Transverse colon (tissue), 4 donors: ENCODE measurements at regions not wholly inside any gene's neighbourhood (a gene's known extent, or its start where the extent isn't known, plus 50 kb on each side); places are given as distances from the start of the nearest gene placed in this dataset.

Source experiments
- DNase-seq: peaks from one replicate; pipeline ENCODE4 v3.0.0-alpha.2; 2019
- H3K27ac ChIP-seq, 4 donors: fragments of 200-600 bp; sonication (generic); 2 replicates each; pipeline ENCODE4 v1.5.1; 2016 to 2018; ENCODE audit warnings: inconsistent platforms in 4 of 4
- H3K27me3 ChIP-seq: fragments of 200-600 bp; sonication (generic); 2 replicates; pipeline ENCODE4 v1.5.1; 2017; ENCODE audit warnings: inconsistent platforms
- H3K36me3 ChIP-seq, 4 donors: fragments of 200-600 bp; sonication (generic); 2 replicates each; pipeline ENCODE4 v1.5.1; 2017 to 2019; ENCODE audit warnings: inconsistent platforms in 4 of 4
- H3K4me1 ChIP-seq, 4 donors: fragments of 200-600 bp; sonication (generic); 2 replicates each; pipeline ENCODE4 v1.5.1; 2017 to 2020; ENCODE audit warnings: inconsistent platforms in 4 of 4
- H3K4me3 ChIP-seq, 4 donors: fragments of 200-600 bp; sonication (generic); 1 replicate in 1 of 4; 2 replicates in 3 of 4; pipeline versions ENCODE4 v1.5.1 to v1.6.1; 2017 to 2019; ENCODE audit warnings: inconsistent platforms in 4 of 4
- H3K9me3 ChIP-seq, 2 donors: fragments of 200-600 bp; sonication (generic); 2 replicates each; pipeline ENCODE4 v1.5.1; 2017 to 2019; ENCODE audit warnings: inconsistent platforms in 2 of 2
- EP300 ChIP-seq: sonication (generic); formaldehyde crosslinking; IDR thresholded peaks from one replicate; pipeline ENCODE4 v1.6.1; 2017; ENCODE audit warnings: antibody characterized with exemption, low read depth
- POLR2A ChIP-seq: fragments of 450-650 bp; IDR thresholded peaks from one replicate; pipeline ENCODE4 v1.6.1; 2016; ENCODE audit warnings: antibody characterized with exemption, mild to moderate bottlenecking, moderate library complexity
- POLR2AphosphoS5 ChIP-seq, 3 donors: sonication (generic); formaldehyde crosslinking; IDR thresholded peaks; one replicate each; pipeline ENCODE4 v1.6.1; 2016; ENCODE audit warnings: antibody characterized with exemption in 3 of 3
- WGBS, 2 donors: methylation state at CpG; one replicate each; pipeline ENCODE4 v1.1.5; 2018; ENCODE audit warnings: low coverage in 1 of 2; 5-methylcytosine and 5-hydroxymethylcytosine counted together
- in situ Hi-C, 4 donors: fragments of 200-750 bp; cut with MboI; loops; one replicate each; pipeline versions ENCODE4 v1.15.0 to v1.15.1; 2017; ENCODE audit warnings: low sequenced_read_pairs in 3 of 4, low pct_ligation_motif_present in 1 of 4, low pct_unique_long_range_greater_than_20kb in 1 of 4
- intact Hi-C: fragments of 100-400 bp; cut with DNase I; formaldehyde crosslinking; loops from one replicate; pipeline ENCODE4 v1.15.1; 2023; ENCODE audit warnings: low total_unique reads
- TF ChIP-seq, protein P1 (sequence below), 5 experiments: fragments of 200-600 bp in 3 of 5; fragments of 450-650 bp in 2 of 5; sonication (generic) in 3 of 5; IDR thresholded peaks; 1 replicate in 2 of 5; 2 replicates in 3 of 5; pipeline ENCODE4 v1.5.1; 2016 to 2017; ENCODE audit warnings: antibody characterized with exemption in 5 of 5, inconsistent platforms in 3 of 5, mild to moderate bottlenecking in 2 of 5, moderate library complexity in 1 of 5

DNA sequence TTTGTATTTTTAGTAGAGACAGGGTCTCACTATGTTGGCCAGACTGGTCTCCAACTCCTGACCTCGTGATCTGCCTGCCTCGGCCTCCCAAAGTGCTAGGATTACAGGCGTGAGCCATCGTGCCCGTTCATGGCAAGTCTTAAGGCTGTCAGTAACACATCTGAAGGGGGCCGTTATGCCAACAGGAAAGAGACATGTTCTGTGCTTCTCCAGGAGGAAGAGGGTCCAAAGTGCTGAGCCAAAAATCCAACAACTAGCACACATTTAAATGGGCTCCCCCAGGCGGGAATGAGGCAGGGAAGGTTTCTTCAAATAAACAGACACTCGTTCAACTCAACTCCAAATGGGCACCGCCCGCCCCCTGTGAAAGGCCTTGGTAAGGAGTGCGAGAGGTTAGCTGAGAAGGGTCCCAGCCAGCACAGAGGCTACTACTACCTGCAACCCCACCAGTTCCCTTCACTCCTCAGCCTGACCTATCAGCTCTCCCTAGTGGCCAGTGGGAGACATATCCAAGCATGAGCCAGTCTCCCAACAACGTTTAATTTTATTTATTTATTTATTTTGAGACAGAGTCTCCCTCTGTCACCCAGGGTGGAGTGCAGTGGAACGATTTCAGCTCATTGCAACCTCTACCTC lies 84.1 kb upstream of the DMRT1 start:
- in situ Hi-C loops: loop anchor here in 1 of 4 donors (5.0 kb wide), 1 partner anchor 145 kb away; no protein-coding TSS in a partner anchor
- WGBS, 2 donors: 0 to 70% methylated on average over 1 to 13 of the region's 13 CpGs

DNA sequence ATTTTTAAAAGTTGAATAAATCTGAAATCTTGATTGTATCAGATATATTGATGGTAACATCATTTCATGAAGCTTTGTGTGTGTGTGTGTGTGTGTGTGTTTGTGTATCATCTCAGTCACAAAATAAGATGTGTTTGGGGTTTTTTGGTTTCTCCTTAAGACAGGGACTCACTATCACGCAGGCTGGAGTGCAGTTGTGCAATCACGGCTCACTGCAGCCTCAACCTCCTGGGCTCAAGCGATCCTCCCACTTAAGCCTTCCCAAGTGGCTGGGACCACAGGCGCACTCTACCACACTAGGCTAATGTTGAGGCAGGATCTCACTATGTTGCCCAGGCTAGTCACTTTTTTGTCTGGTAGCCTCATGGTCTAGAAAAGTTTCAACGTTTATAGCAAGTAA lies 83.4 kb upstream of the DMRT1 start:
- Histone ChIP-seq H3K4me3 (no peak overlapping the region), H3K27me3 (no peaks in the 10 kb centered on the region), H3K4me1 (no peaks in the 10 kb centered on the region), H3K27ac (no peak overlapping the region), H3K9me3 (no peaks in the 10 kb centered on the region), H3K36me3 (no peaks in the 10 kb centered on the region)
- no peak for TF ChIP-seq POLR2AphosphoS5 (IDR thresholded peaks at IDR 0.05)
- no peak for TF ChIP-seq POLR2A
- TF ChIP-seq, protein P1, sequence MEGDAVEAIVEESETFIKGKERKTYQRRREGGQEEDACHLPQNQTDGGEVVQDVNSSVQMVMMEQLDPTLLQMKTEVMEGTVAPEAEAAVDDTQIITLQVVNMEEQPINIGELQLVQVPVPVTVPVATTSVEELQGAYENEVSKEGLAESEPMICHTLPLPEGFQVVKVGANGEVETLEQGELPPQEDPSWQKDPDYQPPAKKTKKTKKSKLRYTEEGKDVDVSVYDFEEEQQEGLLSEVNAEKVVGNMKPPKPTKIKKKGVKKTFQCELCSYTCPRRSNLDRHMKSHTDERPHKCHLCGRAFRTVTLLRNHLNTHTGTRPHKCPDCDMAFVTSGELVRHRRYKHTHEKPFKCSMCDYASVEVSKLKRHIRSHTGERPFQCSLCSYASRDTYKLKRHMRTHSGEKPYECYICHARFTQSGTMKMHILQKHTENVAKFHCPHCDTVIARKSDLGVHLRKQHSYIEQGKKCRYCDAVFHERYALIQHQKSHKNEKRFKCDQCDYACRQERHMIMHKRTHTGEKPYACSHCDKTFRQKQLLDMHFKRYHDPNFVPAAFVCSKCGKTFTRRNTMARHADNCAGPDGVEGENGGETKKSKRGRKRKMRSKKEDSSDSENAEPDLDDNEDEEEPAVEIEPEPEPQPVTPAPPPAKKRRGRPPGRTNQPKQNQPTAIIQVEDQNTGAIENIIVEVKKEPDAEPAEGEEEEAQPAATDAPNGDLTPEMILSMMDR (IDR thresholded peaks at IDR 0.05): no peak
- no peak for TF ChIP-seq EP300
- intact Hi-C loops (no loop called here), in situ Hi-C loops (loop anchor here in 1 of 4 donors (5.0 kb wide), 1 partner anchor 146 kb away; no protein-coding TSS in a partner anchor)
- DNase-seq: no peak
- 50 to 78% methylated on average over 1 to 5 of the region's 5 CpGs for WGBS, 2 donors

More for the DNA sequence above, 84.1 kb upstream of the DMRT1 start:
- Histone ChIP-seq H3K9me3 (no peaks in the 10 kb centered on the region), H3K27me3 (no peaks in the 10 kb centered on the region), H3K36me3 (no peaks in the 10 kb centered on the region), H3K4me3 (no peak overlapping the region), H3K4me1 (no peaks in the 10 kb centered on the region), H3K27ac (no peak overlapping the region)
- TF ChIP-seq, protein P1 (IDR thresholded peaks at IDR 0.05): peak; percentile 44 to 58 (median 53)
- no peak for TF ChIP-seq POLR2A
- DNase-seq: peak; percentile 23
- intact Hi-C loops: no loop called here

DNA sequence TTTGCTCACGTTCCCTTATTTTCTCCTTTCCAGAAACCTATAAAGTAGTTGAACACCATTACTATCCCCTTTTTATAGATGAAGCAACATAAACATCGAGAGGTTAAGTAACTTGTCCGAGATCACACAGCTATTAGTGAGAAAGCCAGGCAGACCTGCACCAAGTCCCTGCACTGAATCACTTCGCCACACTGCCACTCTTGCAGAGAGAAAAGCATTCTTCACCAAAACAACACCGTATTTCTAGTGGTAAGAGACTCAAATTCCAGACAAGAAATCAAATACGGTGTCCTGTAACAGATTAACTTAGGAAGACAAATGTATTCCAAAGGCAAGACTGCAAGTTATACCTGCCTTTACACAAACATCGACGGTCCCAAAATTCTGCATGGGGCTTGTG lies 82.0 kb upstream of the DMRT1 start:
- no peak for TF ChIP-seq POLR2AphosphoS5 (IDR thresholded peaks at IDR 0.05)
- TF ChIP-seq, protein P1 (IDR thresholded peaks at IDR 0.05): no peak
- TF ChIP-seq EP300: no peak
- Histone ChIP-seq H3K4me1 (peaks cover 0 to 6% (median 2%) of the 10 kb centered on the region in 4 donors), H3K27me3 (no peaks in the 10 kb centered on the region), H3K36me3 (no peaks in the 10 kb centered on the region), H3K27ac (no peak overlapping the region), H3K4me3 (no peak overlapping the region), H3K9me3 (no peaks in the 10 kb centered on the region)
- intact Hi-C loops: no loop called here
- in situ Hi-C loops: loop anchor here in 1 of 4 donors (5.0 kb wide), 1 partner anchor 147 kb away; no protein-coding TSS in a partner anchor
- DNase-seq: no peak
- WGBS, 2 donors: 86 to 92% methylated on average over 7 to 8 of the region's 8 CpGs

DNA sequence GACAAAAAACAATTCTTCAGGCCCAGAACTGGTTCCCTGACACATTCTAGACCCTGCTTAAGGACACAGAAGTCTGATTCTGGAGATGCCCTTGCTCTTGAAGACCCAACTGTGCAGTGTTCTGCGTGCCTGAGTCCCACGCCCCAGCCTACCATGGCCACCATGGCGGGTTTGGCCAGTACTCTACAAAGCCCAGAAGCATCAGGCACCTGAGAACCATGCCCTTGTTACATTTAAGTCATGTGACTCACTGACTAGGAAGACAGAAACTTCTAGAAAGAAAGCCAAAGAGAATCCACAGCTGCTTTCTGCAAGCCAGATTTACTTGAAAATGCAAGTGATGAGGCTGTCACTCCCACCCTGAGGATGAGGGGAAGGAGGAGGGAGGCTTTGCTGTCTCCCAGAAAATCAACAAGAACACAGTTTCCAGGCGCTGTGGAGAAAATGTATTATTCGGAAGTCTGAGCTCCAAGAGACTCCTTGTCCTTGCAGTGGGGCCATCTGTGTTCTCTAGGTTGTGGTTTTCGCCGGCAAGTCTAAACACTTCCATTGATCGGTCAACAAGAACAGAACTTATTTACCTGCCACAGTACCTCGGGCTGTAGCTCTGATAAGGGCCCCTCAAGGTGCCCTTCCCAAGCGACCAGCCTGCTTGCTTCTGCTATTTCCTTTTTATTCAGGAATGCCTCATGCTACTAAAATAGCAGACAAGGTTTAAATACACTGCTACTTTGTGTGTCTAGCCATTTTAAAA lies 81.3 kb upstream of the DMRT1 start:
- Histone ChIP-seq H3K4me3 (no peak overlapping the region), H3K36me3 (no peaks in the 10 kb centered on the region), H3K4me1 (peaks cover 0 to 6% (median 2%) of the 10 kb centered on the region in 4 donors), H3K9me3 (no peaks in the 10 kb centered on the region), H3K27ac (no peak overlapping the region), H3K27me3 (no peaks in the 10 kb centered on the region)
- no peak for DNase-seq
- 80 to 90% methylated on average over 1 to 10 of the region's 10 CpGs for WGBS, 2 donors
- in situ Hi-C loops: loop anchor here in 3 of 4 donors (5.0 to 10.0 kb wide), 3 partner anchors 145 to 375 kb away; no protein-coding TSS in a partner anchor
- intact Hi-C loops: no loop called here
- TF ChIP-seq POLR2AphosphoS5 (IDR thresholded peaks at IDR 0.05) (no peak), POLR2A (no peak), EP300 (no peak)
- TF ChIP-seq, protein P1 (IDR thresholded peaks at IDR 0.05): no peak
